GM10248 (cell line): ENCODE measurements at regions not wholly inside any gene's neighbourhood (a gene's known extent, or its start where the extent isn't known, plus 50 kb on each side); places are given as distances from the start of the nearest gene placed in this dataset.

Source experiments
- CTCF ChIA-PET: fragments of 300-600 bp; sonication (Branson Sonifier 250); formaldehyde crosslinking; extraction: SDS; loops from one replicate; lab custom pipeline; 2021; ENCODE audit warnings: antibody characterized with exemption; lab: Yijun Ruan, JAX
- POLR2A ChIA-PET: fragments of 350-650 bp; sonication (Branson Sonifier 250); formaldehyde crosslinking; extraction: SDS; loops from one replicate; lab custom pipeline; 2020; ENCODE audit warnings: antibody characterized with exemption; lab: Yijun Ruan, JAX
- DNase-seq: peaks from one replicate; pipeline ENCODE4 v3.0.0; 2012; ENCODE audit errors: extremely low spot score
- TF ChIP-seq, protein P1 (sequence below): IDR thresholded peaks from 2 replicates; pipeline ENCODE4 v1.5.1; 2012; ENCODE audit warnings: mild to moderate bottlenecking, low read depth; ENCODE audit errors: extremely low read depth, missing control alignments, control extremely low read depth

- TF ChIP-seq, protein P1, sequence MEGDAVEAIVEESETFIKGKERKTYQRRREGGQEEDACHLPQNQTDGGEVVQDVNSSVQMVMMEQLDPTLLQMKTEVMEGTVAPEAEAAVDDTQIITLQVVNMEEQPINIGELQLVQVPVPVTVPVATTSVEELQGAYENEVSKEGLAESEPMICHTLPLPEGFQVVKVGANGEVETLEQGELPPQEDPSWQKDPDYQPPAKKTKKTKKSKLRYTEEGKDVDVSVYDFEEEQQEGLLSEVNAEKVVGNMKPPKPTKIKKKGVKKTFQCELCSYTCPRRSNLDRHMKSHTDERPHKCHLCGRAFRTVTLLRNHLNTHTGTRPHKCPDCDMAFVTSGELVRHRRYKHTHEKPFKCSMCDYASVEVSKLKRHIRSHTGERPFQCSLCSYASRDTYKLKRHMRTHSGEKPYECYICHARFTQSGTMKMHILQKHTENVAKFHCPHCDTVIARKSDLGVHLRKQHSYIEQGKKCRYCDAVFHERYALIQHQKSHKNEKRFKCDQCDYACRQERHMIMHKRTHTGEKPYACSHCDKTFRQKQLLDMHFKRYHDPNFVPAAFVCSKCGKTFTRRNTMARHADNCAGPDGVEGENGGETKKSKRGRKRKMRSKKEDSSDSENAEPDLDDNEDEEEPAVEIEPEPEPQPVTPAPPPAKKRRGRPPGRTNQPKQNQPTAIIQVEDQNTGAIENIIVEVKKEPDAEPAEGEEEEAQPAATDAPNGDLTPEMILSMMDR: no peak
- ChIA-PET CTCF (no interaction called here), POLR2A (no interaction called here)
- DNase-seq: no peak
Measured at GRCh38 chr16:79712276-79712675, 111.7 kb upstream of the MAF start.

DNA sequence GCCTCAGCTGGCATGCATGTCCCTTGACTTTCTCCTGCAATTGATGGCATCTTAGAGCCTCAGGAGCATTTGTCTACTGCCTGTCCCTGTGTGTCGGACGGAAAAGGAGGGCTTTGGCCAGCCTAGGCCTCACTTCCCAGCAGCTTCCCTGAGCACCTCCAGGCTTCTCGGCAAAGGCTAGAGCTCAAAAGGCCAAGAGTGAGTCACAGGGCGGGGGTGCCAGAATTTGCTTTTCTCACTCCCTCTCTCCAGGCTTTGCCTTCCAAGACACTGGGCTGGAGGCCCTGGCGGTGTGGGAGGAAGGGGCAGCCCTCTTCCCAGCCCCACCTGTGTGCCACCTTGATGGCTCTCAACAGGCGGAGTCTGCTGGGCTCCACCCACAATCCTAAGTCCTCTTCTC is 107.3 kb upstream of the MAF start:
- CTCF ChIA-PET: no interaction called here
- TF ChIP-seq, protein P1: no peak
- POLR2A ChIA-PET: no interaction called here
- DNase-seq: no peak

GRCh38 chr16:79703066-79703465 is 102.5 kb upstream of the MAF start:
- TF ChIP-seq, protein P1: no peak
- POLR2A ChIA-PET: no interaction called here
- CTCF ChIA-PET: no interaction called here
- no peak for DNase-seq

DNA sequence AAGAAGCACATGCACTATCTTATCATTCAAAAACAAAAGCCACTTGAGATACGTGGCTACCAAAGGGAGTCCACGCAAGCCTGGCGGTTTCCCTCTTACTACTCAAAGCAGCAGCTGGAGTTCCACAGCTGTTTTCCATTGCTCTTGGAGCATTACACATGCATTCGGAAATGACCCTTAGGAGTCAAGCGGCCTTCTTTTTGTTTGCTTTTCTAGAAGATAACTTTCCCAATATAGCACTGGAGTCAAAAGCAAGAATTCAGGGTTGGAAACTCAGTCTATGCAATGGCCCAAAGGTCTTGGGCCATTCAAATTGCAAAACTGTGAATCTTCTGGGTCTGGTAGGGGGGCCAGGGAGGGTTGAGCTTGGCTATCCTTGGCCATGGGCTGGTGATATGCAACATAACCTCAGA is 97.8 kb upstream of the MAF start:
- DNase-seq: no peak
- ChIA-PET POLR2A (no interaction called here), CTCF (no interaction called here)
- TF ChIP-seq, protein P1: no peak

DNA sequence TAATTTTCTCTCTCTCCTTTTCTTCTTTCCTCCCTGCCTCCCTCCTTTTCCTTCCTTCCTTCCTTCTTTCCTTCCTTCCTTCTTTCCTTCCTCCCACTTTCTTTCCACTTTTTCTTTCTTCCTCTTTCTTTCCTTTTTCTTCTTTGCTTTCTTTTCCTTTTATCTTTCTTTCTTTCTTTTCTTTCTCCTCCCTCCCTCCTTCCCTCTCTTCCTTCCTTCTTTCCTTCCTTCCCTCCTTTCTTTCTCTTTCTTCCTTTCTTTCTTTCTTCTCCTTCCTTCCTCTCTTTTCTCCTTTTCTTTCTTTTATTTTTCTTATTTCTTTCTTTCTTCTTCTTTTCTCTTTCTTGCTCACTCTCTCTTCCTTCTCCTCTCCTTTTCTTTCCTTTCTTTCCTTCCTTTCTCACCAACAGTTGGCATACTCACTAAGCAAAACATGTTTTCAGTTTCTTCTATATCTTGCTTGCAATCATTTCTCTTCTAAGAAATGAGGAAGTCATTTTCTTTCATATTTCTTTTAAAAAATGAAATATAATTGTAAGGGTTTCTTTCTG is 97.1 kb upstream of the MAF start:
- CTCF ChIA-PET: no interaction called here
- POLR2A ChIA-PET: no interaction called here
- TF ChIP-seq, protein P1: no peak

DNA sequence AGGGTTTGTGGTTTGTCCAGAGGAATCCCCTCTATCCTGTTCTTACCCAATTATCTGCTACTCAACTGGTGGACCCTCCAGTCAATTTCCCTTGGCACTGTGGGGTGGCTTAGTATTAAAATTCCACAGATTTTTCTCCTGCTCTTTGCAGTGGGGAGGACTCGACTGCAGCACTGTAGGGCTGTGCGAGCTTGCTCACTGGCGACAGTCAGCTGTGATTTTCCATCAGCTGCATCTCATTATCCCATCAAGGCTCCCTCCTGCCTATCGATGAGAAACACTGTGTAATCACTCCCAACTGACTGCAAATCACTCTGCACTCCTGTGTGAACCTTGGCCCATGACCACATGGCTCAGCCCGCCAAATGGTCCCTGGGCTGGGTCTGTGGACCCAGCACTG is 90.5 kb upstream of the MAF start:
- TF ChIP-seq, protein P1: no peak
- DNase-seq: no peak
- ChIA-PET CTCF (no interaction called here), POLR2A (no interaction called here)

More for the DNA sequence above, 97.1 kb upstream of the MAF start:
- DNase-seq: no peak

DNA sequence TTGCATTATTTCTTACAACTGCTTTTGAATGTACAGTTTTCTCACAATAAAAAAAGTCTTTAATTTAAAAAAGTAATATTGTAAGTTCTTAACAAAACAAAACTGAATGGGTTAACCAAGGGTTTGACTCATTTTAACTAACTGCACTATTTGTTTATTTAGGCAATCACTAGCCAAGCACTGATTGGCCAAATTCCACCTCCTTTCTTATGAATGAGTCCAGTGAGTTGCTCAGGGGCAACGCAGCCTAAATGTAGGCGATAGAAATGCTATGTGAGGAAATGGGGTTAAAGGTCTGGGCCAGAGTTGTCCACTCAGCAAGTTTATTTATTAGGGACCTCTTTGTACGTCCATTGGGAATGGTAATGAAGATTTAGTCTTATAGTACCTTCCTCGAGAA is 89.6 kb upstream of the MAF start:
- POLR2A ChIA-PET: no interaction called here
- TF ChIP-seq, protein P1: no peak
- DNase-seq: no peak
- CTCF ChIA-PET: interaction anchor here (0.6 kb wide), 1 partner anchor 14 kb away, joined by 3 read pairs; no protein-coding TSS in a partner anchor
